ENCODE measurements at regions not wholly inside any gene's neighbourhood (a gene's known extent, or its start where the extent isn't known, plus 50 kb on each side); places are given as distances from the start of the nearest gene placed in this dataset.

- Histone ChIP-seq H3K36me3 (no peaks in the 10 kb centered on the region), H3K4me1 (no peaks in the 10 kb centered on the region), H3K27ac (no peak overlapping the region), H3K9me3 (peaks cover 0 to 29% (median 2%) of the 10 kb centered on the region in 8 donors), H3K27me3 (replicated peaks in 1 of 7) (no peaks in the 10 kb centered on the region), H3K4me3 (no peak overlapping the region)
- no peak for DNase-seq
- WGBS, 5 donors, result 66 to 92% (median 87%) methylated on average over 2 of the region's 2 CpGs
- intact Hi-C loops (cut with DNase I; ENCODE audit: low total_unique reads), result no loop called here
- no peak for TF ChIP-seq POLR2AphosphoS5 (IDR thresholded peaks at IDR 0.05)
- no peak for TF ChIP-seq POLR2A (IDR thresholded peaks at IDR 0.05)
- TF ChIP-seq CTCF (IDR thresholded peaks at IDR 0.05 in 8 of 11, conservative IDR thresholded peaks at IDR 0.05 in 3 of 11), result no peak
Observed at GRCh38 chrX:113728937-113729336, 854.9 kb upstream of the HTR2C start.

- no peaks in the 10 kb centered on the region for H3K36me3 ChIP-seq
- no peak for DNase-seq
- 16 to 47% (median 31%) methylated on average over 3 of the region's 3 CpGs for WGBS, 5 donors
- no peak overlapping the region for H3K27ac ChIP-seq
- intact Hi-C loops (cut with DNase I; ENCODE audit: low total_unique reads), result no loop called here
- no peak overlapping the region for H3K4me3 ChIP-seq
- H3K4me1 ChIP-seq, result no peaks in the 10 kb centered on the region
- peaks cover 0 to 16% (median 0%) of the 10 kb centered on the region in 8 donors for H3K9me3 ChIP-seq
- no peaks in the 10 kb centered on the region for H3K27me3 ChIP-seq (replicated peaks in 1 of 7)
- TF ChIP-seq CTCF (IDR thresholded peaks at IDR 0.05 in 8 of 11, conservative IDR thresholded peaks at IDR 0.05 in 3 of 11) (no peak), POLR2A (IDR thresholded peaks at IDR 0.05) (no peak), POLR2AphosphoS5 (IDR thresholded peaks at IDR 0.05) (no peak)
Observed at GRCh38 chrX:113726898-113727297, 857.0 kb upstream of the HTR2C start.

- Histone ChIP-seq H3K27me3 (replicated peaks in 1 of 7) (no peaks in the 10 kb centered on the region), H3K9me3 (peaks cover 0 to 15% (median 0%) of the 10 kb centered on the region in 8 donors), H3K4me3 (no peak overlapping the region), H3K4me1 (no peaks in the 10 kb centered on the region), H3K27ac (no peak overlapping the region), H3K36me3 (no peaks in the 10 kb centered on the region)
- no peak for DNase-seq
- WGBS, 5 donors, result 80 to 91% (median 90%) methylated on average over 4 of the region's 4 CpGs
- intact Hi-C loops (cut with DNase I; ENCODE audit: low total_unique reads), result no loop called here
- TF ChIP-seq POLR2A (IDR thresholded peaks at IDR 0.05), result no peak
- TF ChIP-seq POLR2AphosphoS5 (IDR thresholded peaks at IDR 0.05), result no peak
- TF ChIP-seq CTCF (IDR thresholded peaks at IDR 0.05 in 8 of 11, conservative IDR thresholded peaks at IDR 0.05 in 3 of 11), result no peak
Observed at GRCh38 chrX:113726466-113726865, 857.4 kb upstream of the HTR2C start.

- Histone ChIP-seq H3K36me3 (no peaks in the 10 kb centered on the region), H3K27ac (no peak overlapping the region), H3K9me3 (peaks cover 0 to 10% (median 0%) of the 10 kb centered on the region in 8 donors), H3K27me3 (replicated peaks in 1 of 7) (no peaks in the 10 kb centered on the region), H3K4me1 (no peaks in the 10 kb centered on the region), H3K4me3 (no peak overlapping the region)
- intact Hi-C loops (cut with DNase I; ENCODE audit: low total_unique reads), result no loop called here
- 69 to 73% (median 72%) methylated on average over 3 of the region's 3 CpGs for WGBS, 5 donors
- TF ChIP-seq CTCF (IDR thresholded peaks at IDR 0.05 in 8 of 11, conservative IDR thresholded peaks at IDR 0.05 in 3 of 11) (no peak), POLR2A (IDR thresholded peaks at IDR 0.05) (no peak), POLR2AphosphoS5 (IDR thresholded peaks at IDR 0.05) (no peak)
- DNase-seq, result no peak
Observed at GRCh38 chrX:113726009-113726408, 857.9 kb upstream of the HTR2C start.
